Erythroblast (primary cell): ENCODE measurements at regions not wholly inside any gene's neighbourhood (a gene's known extent, or its start where the extent isn't known, plus 50 kb on each side); places are given as distances from the start of the nearest gene placed in this dataset.

Source experiments
- DNase-seq, 2 experiments: peaks; one replicate each; lab custom pipeline; 2025; lab: John Stamatoyannopoulos, UW
- GATA1 ChIP-seq: IDR thresholded peaks from 2 replicates; pipeline ENCODE4 v1.6.1; 2011; ENCODE audit warnings: low read depth, mild to moderate bottlenecking, control low read depth, low read length, moderate library complexity
- POLR2A ChIP-seq: IDR thresholded peaks from 2 replicates; pipeline ENCODE4 v1.6.1; 2011; ENCODE audit warnings: mild to moderate bottlenecking, low read length

- TF ChIP-seq POLR2A (no peak), GATA1 (no peak)
- DNase-seq: no peak
Measured at GRCh38 chr16:85994492-85995490, 95.8 kb downstream of the IRF8 start.

GRCh38 chr16:85995541-85996423 lies 96.8 kb downstream of the IRF8 start:
- DNase-seq: no peak
- TF ChIP-seq GATA1: no peak
- no peak for TF ChIP-seq POLR2A

GRCh38 chr16:85996843-85997242 lies 97.9 kb downstream of the IRF8 start:
- TF ChIP-seq POLR2A (no peak), GATA1 (no peak)
- no peak for DNase-seq

- TF ChIP-seq POLR2A (no peak), GATA1 (no peak)
- no peak for DNase-seq
Measured at GRCh38 chr16:85998171-85998867, 99.4 kb downstream of the IRF8 start.

- TF ChIP-seq GATA1: no peak
- no peak for TF ChIP-seq POLR2A
- DNase-seq: no peak
Measured at GRCh38 chr16:85998868-85999729, 100.1 kb downstream of the IRF8 start.

- TF ChIP-seq POLR2A: no peak
- TF ChIP-seq GATA1: no peak
Measured at GRCh38 chr16:85999778-86000177, 100.8 kb downstream of the IRF8 start.

GRCh38 chr16:86002178-86002900 lies 103.4 kb downstream of the IRF8 start:
- no peak for TF ChIP-seq POLR2A
- TF ChIP-seq GATA1: no peak
- DNase-seq: no peak

More at GRCh38 chr16:85999778-86000177, 100.8 kb downstream of the IRF8 start:
- DNase-seq: no peak

GRCh38 chr16:86007524-86007923 lies 108.6 kb downstream of the IRF8 start:
- TF ChIP-seq GATA1 (no peak), POLR2A (no peak)
- no peak for DNase-seq

GRCh38 chr16:86010680-86011141 lies 111.7 kb downstream of the IRF8 start:
- no peak for DNase-seq

GRCh38 chr16:86011532-86011931 lies 112.6 kb downstream of the IRF8 start:
- TF ChIP-seq POLR2A (no peak), GATA1 (no peak)
- no peak for DNase-seq

More at GRCh38 chr16:86010680-86011141, 111.7 kb downstream of the IRF8 start:
- no peak for TF ChIP-seq GATA1

GRCh38 chr16:86012221-86012620 lies 113.3 kb downstream of the IRF8 start:
- no peak for TF ChIP-seq POLR2A
- no peak for TF ChIP-seq GATA1
- no peak for DNase-seq

GRCh38 chr16:86013867-86014266 lies 114.9 kb downstream of the IRF8 start:
- no peak for DNase-seq
- no peak for TF ChIP-seq GATA1
